ENCODE measurements at regions not wholly inside any gene's neighbourhood (a gene's known extent, or its start where the extent isn't known, plus 50 kb on each side); places are given as distances from the start of the nearest gene placed in this dataset.

GRCh38 chr20:22682381-22682780 lies 98.0 kb upstream of the FOXA2 start:
- Histone ChIP-seq H3K9me3 (no peaks in the 10 kb centered on the region), H3K4me1 (no peaks in the 10 kb centered on the region), H3K27me3 (no peaks in the 10 kb centered on the region), H3K4me3 (ENCODE audit: low read depth, low read length) (no peak overlapping the region), H3K36me3 (no peaks in the 10 kb centered on the region)
- DNase-seq = no peak
- no peak for TF ChIP-seq CTCF (IDR thresholded peaks at IDR 0.05; ENCODE audit: low read depth, low read length)

GRCh38 chr20:22684072-22684762 lies 99.8 kb upstream of the FOXA2 start:
- no peaks in the 10 kb centered on the region for H3K9me3 ChIP-seq
- H3K36me3 ChIP-seq = no peaks in the 10 kb centered on the region
- no peak overlapping the region for H3K4me3 ChIP-seq (ENCODE audit: low read depth, low read length)
- peak; percentile 43 for DNase-seq
- H3K27me3 ChIP-seq = no peaks in the 10 kb centered on the region
- no peaks in the 10 kb centered on the region for H3K4me1 ChIP-seq
- TF ChIP-seq CTCF (IDR thresholded peaks at IDR 0.05; ENCODE audit: low read depth, low read length) = peak; percentile 76

- Histone ChIP-seq H3K9me3 (no peaks in the 10 kb centered on the region), H3K27me3 (no peaks in the 10 kb centered on the region), H3K4me1 (no peaks in the 10 kb centered on the region), H3K36me3 (no peaks in the 10 kb centered on the region), H3K4me3 (ENCODE audit: low read depth, low read length) (no peak overlapping the region)
- DNase-seq = no peak
- TF ChIP-seq CTCF (IDR thresholded peaks at IDR 0.05; ENCODE audit: low read depth, low read length) = no peak
Measured at GRCh38 chr20:22684763-22685443, 100.5 kb upstream of the FOXA2 start.

GRCh38 chr20:22686097-22686496 lies 101.7 kb upstream of the FOXA2 start:
- Histone ChIP-seq H3K27me3 (no peaks in the 10 kb centered on the region), H3K4me3 (ENCODE audit: low read depth, low read length) (no peak overlapping the region), H3K36me3 (no peaks in the 10 kb centered on the region), H3K4me1 (no peaks in the 10 kb centered on the region), H3K9me3 (no peaks in the 10 kb centered on the region)
- no peak for TF ChIP-seq CTCF (IDR thresholded peaks at IDR 0.05; ENCODE audit: low read depth, low read length)
- peak; percentile 56 for DNase-seq

GRCh38 chr20:22687676-22688349 lies 103.4 kb upstream of the FOXA2 start:
- Histone ChIP-seq H3K27me3 (no peaks in the 10 kb centered on the region), H3K36me3 (no peaks in the 10 kb centered on the region), H3K9me3 (no peaks in the 10 kb centered on the region), H3K4me3 (ENCODE audit: low read depth, low read length) (no peak overlapping the region), H3K4me1 (no peaks in the 10 kb centered on the region)
- DNase-seq = no peak
- no peak for TF ChIP-seq CTCF (IDR thresholded peaks at IDR 0.05; ENCODE audit: low read depth, low read length)

- H3K4me3 ChIP-seq (ENCODE audit: low read depth, low read length) = no peak overlapping the region
- no peak for DNase-seq
- no peaks in the 10 kb centered on the region for H3K27me3 ChIP-seq
- no peaks in the 10 kb centered on the region for H3K9me3 ChIP-seq
- no peaks in the 10 kb centered on the region for H3K36me3 ChIP-seq
- H3K4me1 ChIP-seq = no peaks in the 10 kb centered on the region
- TF ChIP-seq CTCF (IDR thresholded peaks at IDR 0.05; ENCODE audit: low read depth, low read length) = no peak
Measured at GRCh38 chr20:22688485-22688884, 104.1 kb upstream of the FOXA2 start.
